ENCODE measurements at regions not wholly inside any gene's neighbourhood (a gene's known extent, or its start where the extent isn't known, plus 50 kb on each side); places are given as distances from the start of the nearest gene placed in this dataset.
A peak's percentile ranks its signal among the peaks of the same experiment; 100 is the strongest.

DNA sequence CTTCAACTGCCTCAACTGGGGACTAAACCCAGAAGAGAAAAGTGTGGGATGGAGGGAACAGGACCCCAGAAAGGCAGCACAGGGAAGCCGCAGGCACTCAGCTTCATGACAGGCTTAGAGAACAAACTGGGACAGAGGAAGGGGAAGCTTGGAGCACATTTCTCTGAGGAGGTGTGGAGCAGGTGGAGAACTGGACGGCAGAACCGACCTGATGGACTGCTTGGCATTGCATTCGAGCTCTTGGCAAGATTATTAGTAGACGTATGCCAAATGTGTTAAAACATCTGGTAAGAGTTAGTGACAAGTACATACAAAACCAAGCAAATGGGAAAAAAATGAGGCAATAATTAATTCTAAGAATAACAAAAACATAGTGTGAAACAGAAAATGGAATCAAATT is 335.7 kb downstream of the SFMBT2 start:
- Mint-ChIP-seq H3K4me1 (peaks cover 2% of the 10 kb centered on the region), H3K27me3 (ENCODE audit: insufficient read depth) (no peaks in the 10 kb centered on the region), H3K36me3 (ENCODE audit: low read depth) (no peaks in the 10 kb centered on the region), H3K4me3 (no peak overlapping the region), H3K27ac (no peak overlapping the region), H3K9me3 (no peaks in the 10 kb centered on the region)
- H3K9me3 ChIP-seq (ENCODE audit: control insufficient read depth, low read length), result no peaks in the 10 kb centered on the region
- no peak overlapping the region for H3K27ac ChIP-seq (ENCODE audit: low read depth, low read length)
- no peaks in the 10 kb centered on the region for H3K36me3 ChIP-seq (ENCODE audit: control insufficient read depth, insufficient read depth, low read length)
- H3K9ac ChIP-seq (ENCODE audit: extremely low read depth, low read length, poor library complexity, severe bottlenecking), result no peak overlapping the region
- DNase-seq, result no peak
- TF ChIP-seq, protein P1, sequence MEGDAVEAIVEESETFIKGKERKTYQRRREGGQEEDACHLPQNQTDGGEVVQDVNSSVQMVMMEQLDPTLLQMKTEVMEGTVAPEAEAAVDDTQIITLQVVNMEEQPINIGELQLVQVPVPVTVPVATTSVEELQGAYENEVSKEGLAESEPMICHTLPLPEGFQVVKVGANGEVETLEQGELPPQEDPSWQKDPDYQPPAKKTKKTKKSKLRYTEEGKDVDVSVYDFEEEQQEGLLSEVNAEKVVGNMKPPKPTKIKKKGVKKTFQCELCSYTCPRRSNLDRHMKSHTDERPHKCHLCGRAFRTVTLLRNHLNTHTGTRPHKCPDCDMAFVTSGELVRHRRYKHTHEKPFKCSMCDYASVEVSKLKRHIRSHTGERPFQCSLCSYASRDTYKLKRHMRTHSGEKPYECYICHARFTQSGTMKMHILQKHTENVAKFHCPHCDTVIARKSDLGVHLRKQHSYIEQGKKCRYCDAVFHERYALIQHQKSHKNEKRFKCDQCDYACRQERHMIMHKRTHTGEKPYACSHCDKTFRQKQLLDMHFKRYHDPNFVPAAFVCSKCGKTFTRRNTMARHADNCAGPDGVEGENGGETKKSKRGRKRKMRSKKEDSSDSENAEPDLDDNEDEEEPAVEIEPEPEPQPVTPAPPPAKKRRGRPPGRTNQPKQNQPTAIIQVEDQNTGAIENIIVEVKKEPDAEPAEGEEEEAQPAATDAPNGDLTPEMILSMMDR (conservative IDR thresholded peaks at IDR 0.05), result no peak
- H3K4me3 ChIP-seq (ENCODE audit: low read length), result no peak overlapping the region
- H3K27me3 ChIP-seq (ENCODE audit: control insufficient read depth, insufficient read depth, low read length, poor library complexity, severe bottlenecking), result no peaks in the 10 kb centered on the region
- WGBS, 2 experiments (ENCODE audit: insufficient coverage in 1 of 2, insufficient read length in 1 of 2), result 94 to 95% methylated on average over 4 to 5 of the region's 5 CpGs
- no peaks in the 10 kb centered on the region for H3K4me1 ChIP-seq (ENCODE audit: control insufficient read depth, insufficient read depth, low read length)

DNA sequence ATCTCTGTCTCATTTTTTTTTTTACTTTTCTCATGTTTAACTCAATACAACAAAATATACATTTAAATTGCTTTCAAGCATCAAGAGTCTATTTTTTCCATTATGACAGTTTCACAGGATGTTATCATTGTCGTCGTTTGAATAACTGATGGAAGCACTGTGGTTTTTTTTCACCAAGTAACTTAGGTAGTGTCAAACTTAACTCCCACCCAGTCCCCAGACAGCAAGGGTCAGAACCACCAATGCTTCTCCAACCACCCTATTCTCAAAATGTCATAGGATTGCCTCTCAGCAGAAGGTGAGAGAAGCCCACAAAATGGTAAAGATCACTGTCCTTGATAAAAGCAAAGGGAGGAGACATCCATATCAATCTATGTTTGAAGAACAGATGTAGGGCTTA is 339.4 kb downstream of the SFMBT2 start:
- TF ChIP-seq, protein P1 (conservative IDR thresholded peaks at IDR 0.05), result no peak
- peaks cover 1% of the 10 kb centered on the region for H3K27me3 Mint-ChIP-seq (ENCODE audit: insufficient read depth)
- WGBS, 2 experiments (ENCODE audit: insufficient coverage in 1 of 2, insufficient read length in 1 of 2), result 80 to 95% methylated on average over 2 of the region's 2 CpGs

DNA sequence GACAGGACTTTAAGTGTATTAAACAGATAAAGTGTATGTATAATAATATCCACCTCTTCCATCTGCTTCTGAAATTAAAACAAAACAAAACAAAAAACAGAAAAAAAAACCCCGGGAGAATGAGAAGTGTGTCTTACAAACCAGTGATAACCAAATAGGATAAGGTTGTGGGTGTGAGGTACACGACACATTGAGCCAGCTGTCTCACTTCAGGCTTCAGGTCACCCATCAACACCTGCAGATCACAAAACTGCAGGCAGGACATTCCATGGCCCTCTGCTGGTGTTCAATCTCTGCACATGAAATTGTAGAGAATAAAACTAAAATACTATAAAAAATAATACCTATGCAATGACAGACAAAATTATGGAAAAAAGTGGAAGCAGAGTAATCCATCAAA is 339.9 kb downstream of the SFMBT2 start:
- no peaks in the 10 kb centered on the region for H3K4me1 ChIP-seq (ENCODE audit: control insufficient read depth, insufficient read depth, low read length)
- 89% methylated on average over 2 of the region's 2 CpGs; no CpG with 5 or more reads in 1 of the 2 experiments for WGBS, 2 experiments (ENCODE audit: insufficient coverage in 1 of 2, insufficient read length in 1 of 2)
- H3K36me3 Mint-ChIP-seq (ENCODE audit: low read depth), result no peaks in the 10 kb centered on the region
- H3K4me3 ChIP-seq (ENCODE audit: low read length), result no peak overlapping the region
- TF ChIP-seq, protein P1 (conservative IDR thresholded peaks at IDR 0.05), result peak; percentile 45
- H3K9me3 Mint-ChIP-seq, result no peaks in the 10 kb centered on the region
- no peak overlapping the region for H3K27ac Mint-ChIP-seq
- H3K36me3 ChIP-seq (ENCODE audit: control insufficient read depth, insufficient read depth, low read length), result no peaks in the 10 kb centered on the region
- no peaks in the 10 kb centered on the region for H3K9me3 ChIP-seq (ENCODE audit: control insufficient read depth, low read length)
- H3K4me3 Mint-ChIP-seq, result no peak overlapping the region
- H3K9ac ChIP-seq (ENCODE audit: extremely low read depth, low read length, poor library complexity, severe bottlenecking), result no peak overlapping the region
- peaks cover 2% of the 10 kb centered on the region for H3K4me1 Mint-ChIP-seq
- no peaks in the 10 kb centered on the region for H3K27me3 ChIP-seq (ENCODE audit: control insufficient read depth, insufficient read depth, low read length, poor library complexity, severe bottlenecking)
- DNase-seq, result no peak
- peaks cover 1% of the 10 kb centered on the region for H3K27me3 Mint-ChIP-seq (ENCODE audit: insufficient read depth)
- no peak overlapping the region for H3K27ac ChIP-seq (ENCODE audit: low read depth, low read length)

More for the DNA sequence above, 339.4 kb downstream of the SFMBT2 start:
- Histone ChIP-seq H3K27me3 (ENCODE audit: control insufficient read depth, insufficient read depth, low read length, poor library complexity, severe bottlenecking) (no peaks in the 10 kb centered on the region), H3K4me1 (ENCODE audit: control insufficient read depth, insufficient read depth, low read length) (no peaks in the 10 kb centered on the region), H3K4me3 (ENCODE audit: low read length) (no peak overlapping the region), H3K36me3 (ENCODE audit: control insufficient read depth, insufficient read depth, low read length) (no peaks in the 10 kb centered on the region), H3K9ac (ENCODE audit: extremely low read depth, low read length, poor library complexity, severe bottlenecking) (no peak overlapping the region), H3K27ac (ENCODE audit: low read depth, low read length) (no peak overlapping the region), H3K9me3 (ENCODE audit: control insufficient read depth, low read length) (no peaks in the 10 kb centered on the region)
- H3K4me3 Mint-ChIP-seq, result no peak overlapping the region
- H3K9me3 Mint-ChIP-seq, result no peaks in the 10 kb centered on the region
- DNase-seq, result no peak
- H3K36me3 Mint-ChIP-seq (ENCODE audit: low read depth), result no peaks in the 10 kb centered on the region
- peaks cover 2% of the 10 kb centered on the region for H3K4me1 Mint-ChIP-seq
- no peak overlapping the region for H3K27ac Mint-ChIP-seq

Measured in endodermal cell (in vitro differentiated cells).